GM12878 (cell line): ENCODE measurements at regions not wholly inside any gene's neighbourhood (a gene's known extent, or its start where the extent isn't known, plus 50 kb on each side); places are given as distances from the start of the nearest gene placed in this dataset.

ENCODE experiments used
- ATAC-seq: fragments of 200-7000 bp; cut with Tn5 transposase; 3 replicates; pipeline ENCODE4 v1.9.1; 2020; ENCODE audit warnings: mild to moderate bottlenecking, moderate library complexity
- BruUV-seq: library from RNA; stranded (reverse); fragments of 400-500 nt; replicated peaks from 2 replicates; lab custom pipeline; 2021; lab: Mats Ljungman, UMichigan
- CTCF ChIA-PET: fragments of 300-600 bp; sonication (Branson Sonifier 250); formaldehyde crosslinking; extraction: SDS; loops from one replicate; lab custom pipeline; 2021; ENCODE audit warnings: inconsistent platforms; lab: Yijun Ruan, JAX
- POLR2A ChIA-PET: fragments of 350-600 bp; formaldehyde crosslinking; extraction: SDS; loops from one replicate; lab custom pipeline; 2021; ENCODE audit warnings: inconsistent platforms; lab: Charles Lee
- RAD21 ChIA-PET: fragments of 300-600 bp; sonication (Branson Sonifier 250); formaldehyde crosslinking; loops from one replicate; lab custom pipeline; 2023; ENCODE audit warnings: antibody characterized with exemption; ENCODE audit not compliant: unreplicated experiment; lab: Charles Lee
- SMC1A ChIA-PET: fragments of 300-600 bp; sonication (Branson Sonifier 250); formaldehyde crosslinking; loops from one replicate; lab custom pipeline; 2023; ENCODE audit not compliant: unreplicated experiment, uncharacterized antibody; lab: Charles Lee
- DNase-seq: peaks from one replicate; pipeline ENCODE4 v3.0.0-alpha.2; 2011; ENCODE audit warnings: low read depth, low spot score
- FAIRE-seq: peaks from 3 replicates; lab custom pipeline; 2011; peaks lifted over from hg19 to GRCh38; lab: Jason Lieb, UNC
- H2AFZ ChIP-seq: 2 replicates; pipeline ENCODE4 v1.6.0; 2011; ENCODE audit warnings: low read depth, low read length, control low read depth; ENCODE audit not compliant: control insufficient read depth
- H3K27ac ChIP-seq: 2 replicates; pipeline ENCODE4 v1.5.1; 2011; ENCODE audit warnings: control low read depth; ENCODE audit not compliant: control insufficient read depth, insufficient read depth
- H3K27me3 ChIP-seq, 2 experiments: replicated peaks in 1 of 2; 2 replicates each; pipeline versions ENCODE4 v1.6.0 to v1.6.1; 2011; ENCODE audit warnings: low read length in 1 of 2; ENCODE audit not compliant: control insufficient read depth in 2 of 2, insufficient read depth in 2 of 2
- H3K36me3 ChIP-seq, 2 experiments: 2 replicates each; pipeline ENCODE4 v1.5.1; 2011; ENCODE audit warnings: low read length in 1 of 2; ENCODE audit not compliant: control insufficient read depth in 2 of 2, insufficient read depth in 2 of 2
- H3K4me1 ChIP-seq: 2 replicates; pipeline ENCODE4 v1.6.1; 2011; ENCODE audit warnings: mild to moderate bottlenecking, low read length, moderate library complexity, mixed read lengths; ENCODE audit not compliant: control insufficient read depth, insufficient read depth
- H3K4me2 ChIP-seq: 2 replicates; pipeline ENCODE4 v1.6.0; 2011; ENCODE audit warnings: control low read depth; ENCODE audit not compliant: control insufficient read depth, insufficient read depth
- H3K4me3 ChIP-seq: fragments of 200-600 bp; sonication (generic); 2 replicates; pipeline ENCODE4 v1.5.1; 2016
- H3K79me2 ChIP-seq: 2 replicates; pipeline ENCODE4 v1.6.0; 2011; ENCODE audit warnings: low read length; ENCODE audit not compliant: control insufficient read depth, insufficient read depth
- H3K9ac ChIP-seq: 2 replicates; pipeline ENCODE4 v1.8.0; 2011; ENCODE audit warnings: low read length, control low read depth, mixed read lengths; ENCODE audit not compliant: control insufficient read depth, insufficient read depth
- H3K9me3 ChIP-seq: replicated peaks from 3 replicates; pipeline ENCODE4 v1.5.1; 2011; ENCODE audit warnings: mild to moderate bottlenecking, low read length; ENCODE audit not compliant: control insufficient read depth, insufficient read depth
- H4K20me1 ChIP-seq: 2 replicates; pipeline ENCODE4 v1.6.0; 2011; ENCODE audit not compliant: control insufficient read depth, insufficient read depth
- CHD2 ChIP-seq: IDR thresholded peaks from 2 replicates; pipeline ENCODE4 v1.6.1; 2011; ENCODE audit warnings: low read depth, low read length, improper control_type of control experiment, borderline replicate concordance
- EP300 ChIP-seq, 2 experiments: fragments of 150-350 bp in 1 of 2; IDR thresholded peaks; 2 replicates each; pipeline ENCODE4 v1.6.1; 2011 to 2012; ENCODE audit warnings: low read depth in 2 of 2, low read length in 2 of 2, borderline replicate concordance in 1 of 2, improper control_type of control experiment in 1 of 2, inconsistent platforms in 1 of 2; ENCODE audit not compliant: control insufficient read depth in 1 of 2
- ETV6 ChIP-seq, 2 experiments: fragments of 450-650 bp in 1 of 2; IDR thresholded peaks in 1 of 2; conservative IDR thresholded peaks in 1 of 2; 2 replicates each; pipeline ENCODE4 v1.6.1; 2014; ENCODE audit warnings: antibody characterized with exemption in 1 of 2, borderline replicate concordance in 1 of 2, low read depth in 1 of 2, mild to moderate bottlenecking in 1 of 2, moderate library complexity in 1 of 2
- PAX5 ChIP-seq: IDR thresholded peaks from 2 replicates; pipeline ENCODE4 v1.6.1; 2011; ENCODE audit warnings: low read depth, low read length, borderline replicate concordance
- PRDM15 ChIP-seq: fragments of 450-650 bp; formaldehyde crosslinking; IDR thresholded peaks from 2 replicates; pipeline ENCODE4 v1.4.0; 2020; ENCODE audit warnings: mild to moderate bottlenecking, moderate library complexity
- RUNX3 ChIP-seq: IDR thresholded peaks from 2 replicates; pipeline ENCODE4 v1.6.1; 2012; ENCODE audit warnings: low read length, inconsistent platforms
- SMARCA5 ChIP-seq: fragments of 450-650 bp; IDR thresholded peaks from 2 replicates; pipeline ENCODE4 v1.6.1; 2017; ENCODE audit warnings: mild to moderate bottlenecking
- YBX1 ChIP-seq: fragments of 450-650 bp; IDR thresholded peaks from 2 replicates; pipeline ENCODE4 v1.6.1; 2016; ENCODE audit warnings: antibody characterized with exemption
- ZNF274 ChIP-seq: IDR thresholded peaks from one replicate; pipeline ENCODE4 v1.8.0; 2011; ENCODE audit not compliant: insufficient read length, insufficient read depth
- WGBS: methylation state at CpG from one replicate; pipeline ENCODE4 v1.1.6; 2016; ENCODE audit warnings: low lambda C conversion rate; ENCODE audit not compliant: insufficient replicate concordance, insufficient coverage; ENCODE audit errors: missing lambda C conversion rate; 5-methylcytosine and 5-hydroxymethylcytosine counted together
- in situ Hi-C: fragments of 300-500 bp; cut with MboI; formaldehyde crosslinking; loops from 9 replicates; pipeline ENCODE4 v1.14.3; 2018; ENCODE audit warnings: mixed read lengths
- intact Hi-C: fragments of 100-400 bp; cut with micrococcal nuclease; formaldehyde crosslinking; loops from one replicate; pipeline ENCODE4 v1.14.2; 2022; ENCODE audit not compliant: unreplicated experiment
- TF ChIP-seq, protein P1 (sequence below): IDR thresholded peaks from 2 replicates; pipeline ENCODE4 v1.6.1; 2012; ENCODE audit warnings: mild to moderate bottlenecking, low read depth, low read length
- TF ChIP-seq, protein P2 (sequence below): fragments of 450-650 bp; IDR thresholded peaks from 2 replicates; pipeline ENCODE4 v1.6.1; 2016; ENCODE audit warnings: mild to moderate bottlenecking
- TF ChIP-seq, protein P3 (sequence below): fragments of 450-650 bp; formaldehyde crosslinking; IDR thresholded peaks from 2 replicates; pipeline ENCODE4 v1.5.0; 2022; ENCODE audit warnings: mild to moderate bottlenecking, missing genetic modification characterization

GRCh38 chr17:72226322-72226721 is 105.5 kb downstream of the SOX9 start:
- no peaks in the 10 kb centered on the region; a peak in 1 of 4 replicates for H3K27me3 ChIP-seq
- H3K9me3 ChIP-seq, result no peaks in the 10 kb centered on the region
- RAD21 ChIA-PET, result no interaction called here
- H3K79me2 ChIP-seq, result no peaks in the 10 kb centered on the region
- H3K4me1 ChIP-seq, result no peaks in the 10 kb centered on the region
- H3K4me3 ChIP-seq, result no peak overlapping the region
- 7% methylated on average over 3 of the region's 3 CpGs for WGBS
- H3K36me3 ChIP-seq, result no peaks in the 10 kb centered on the region
- ATAC-seq (no peak), FAIRE-seq (no peak), DNase-seq (no peak)
- SMC1A ChIA-PET, result no interaction called here
- no peak overlapping the region for H3K27ac ChIP-seq
- H3K9ac ChIP-seq, result no peak overlapping the region
- no peak overlapping the region for H2AFZ ChIP-seq
- POLR2A ChIA-PET, result no interaction called here
- CTCF ChIA-PET, result no interaction called here
- no peaks in the 10 kb centered on the region for H4K20me1 ChIP-seq
- intact Hi-C loops, result no loop called here
- BruUV-seq, result no TSS peak
- H3K4me2 ChIP-seq, result no peak overlapping the region
- in situ Hi-C loops, result no loop called here
- TF ChIP-seq ETV6 (conservative IDR thresholded peaks at IDR 0.05 in 1 of 2, IDR thresholded peaks at IDR 0.05 in 1 of 2; ENCODE audit: borderline replicate concordance in 1 of 2, low read depth in 1 of 2), result no peak
- TF ChIP-seq, protein P1, sequence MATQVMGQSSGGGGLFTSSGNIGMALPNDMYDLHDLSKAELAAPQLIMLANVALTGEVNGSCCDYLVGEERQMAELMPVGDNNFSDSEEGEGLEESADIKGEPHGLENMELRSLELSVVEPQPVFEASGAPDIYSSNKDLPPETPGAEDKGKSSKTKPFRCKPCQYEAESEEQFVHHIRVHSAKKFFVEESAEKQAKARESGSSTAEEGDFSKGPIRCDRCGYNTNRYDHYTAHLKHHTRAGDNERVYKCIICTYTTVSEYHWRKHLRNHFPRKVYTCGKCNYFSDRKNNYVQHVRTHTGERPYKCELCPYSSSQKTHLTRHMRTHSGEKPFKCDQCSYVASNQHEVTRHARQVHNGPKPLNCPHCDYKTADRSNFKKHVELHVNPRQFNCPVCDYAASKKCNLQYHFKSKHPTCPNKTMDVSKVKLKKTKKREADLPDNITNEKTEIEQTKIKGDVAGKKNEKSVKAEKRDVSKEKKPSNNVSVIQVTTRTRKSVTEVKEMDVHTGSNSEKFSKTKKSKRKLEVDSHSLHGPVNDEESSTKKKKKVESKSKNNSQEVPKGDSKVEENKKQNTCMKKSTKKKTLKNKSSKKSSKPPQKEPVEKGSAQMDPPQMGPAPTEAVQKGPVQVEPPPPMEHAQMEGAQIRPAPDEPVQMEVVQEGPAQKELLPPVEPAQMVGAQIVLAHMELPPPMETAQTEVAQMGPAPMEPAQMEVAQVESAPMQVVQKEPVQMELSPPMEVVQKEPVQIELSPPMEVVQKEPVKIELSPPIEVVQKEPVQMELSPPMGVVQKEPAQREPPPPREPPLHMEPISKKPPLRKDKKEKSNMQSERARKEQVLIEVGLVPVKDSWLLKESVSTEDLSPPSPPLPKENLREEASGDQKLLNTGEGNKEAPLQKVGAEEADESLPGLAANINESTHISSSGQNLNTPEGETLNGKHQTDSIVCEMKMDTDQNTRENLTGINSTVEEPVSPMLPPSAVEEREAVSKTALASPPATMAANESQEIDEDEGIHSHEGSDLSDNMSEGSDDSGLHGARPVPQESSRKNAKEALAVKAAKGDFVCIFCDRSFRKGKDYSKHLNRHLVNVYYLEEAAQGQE, result no peak
- TF ChIP-seq PAX5, result no peak
- TF ChIP-seq, protein P2, sequence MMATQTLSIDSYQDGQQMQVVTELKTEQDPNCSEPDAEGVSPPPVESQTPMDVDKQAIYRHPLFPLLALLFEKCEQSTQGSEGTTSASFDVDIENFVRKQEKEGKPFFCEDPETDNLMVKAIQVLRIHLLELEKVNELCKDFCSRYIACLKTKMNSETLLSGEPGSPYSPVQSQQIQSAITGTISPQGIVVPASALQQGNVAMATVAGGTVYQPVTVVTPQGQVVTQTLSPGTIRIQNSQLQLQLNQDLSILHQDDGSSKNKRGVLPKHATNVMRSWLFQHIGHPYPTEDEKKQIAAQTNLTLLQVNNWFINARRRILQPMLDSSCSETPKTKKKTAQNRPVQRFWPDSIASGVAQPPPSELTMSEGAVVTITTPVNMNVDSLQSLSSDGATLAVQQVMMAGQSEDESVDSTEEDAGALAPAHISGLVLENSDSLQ, result no peak
- no peak for TF ChIP-seq EP300 (IDR thresholded peaks at IDR 0.05; ENCODE audit: borderline replicate concordance in 1 of 2, control insufficient read depth in 1 of 2, low read depth in 2 of 2, low read length in 2 of 2)
- no peak for TF ChIP-seq CHD2
- TF ChIP-seq RUNX3, result no peak
- TF ChIP-seq, protein P3, sequence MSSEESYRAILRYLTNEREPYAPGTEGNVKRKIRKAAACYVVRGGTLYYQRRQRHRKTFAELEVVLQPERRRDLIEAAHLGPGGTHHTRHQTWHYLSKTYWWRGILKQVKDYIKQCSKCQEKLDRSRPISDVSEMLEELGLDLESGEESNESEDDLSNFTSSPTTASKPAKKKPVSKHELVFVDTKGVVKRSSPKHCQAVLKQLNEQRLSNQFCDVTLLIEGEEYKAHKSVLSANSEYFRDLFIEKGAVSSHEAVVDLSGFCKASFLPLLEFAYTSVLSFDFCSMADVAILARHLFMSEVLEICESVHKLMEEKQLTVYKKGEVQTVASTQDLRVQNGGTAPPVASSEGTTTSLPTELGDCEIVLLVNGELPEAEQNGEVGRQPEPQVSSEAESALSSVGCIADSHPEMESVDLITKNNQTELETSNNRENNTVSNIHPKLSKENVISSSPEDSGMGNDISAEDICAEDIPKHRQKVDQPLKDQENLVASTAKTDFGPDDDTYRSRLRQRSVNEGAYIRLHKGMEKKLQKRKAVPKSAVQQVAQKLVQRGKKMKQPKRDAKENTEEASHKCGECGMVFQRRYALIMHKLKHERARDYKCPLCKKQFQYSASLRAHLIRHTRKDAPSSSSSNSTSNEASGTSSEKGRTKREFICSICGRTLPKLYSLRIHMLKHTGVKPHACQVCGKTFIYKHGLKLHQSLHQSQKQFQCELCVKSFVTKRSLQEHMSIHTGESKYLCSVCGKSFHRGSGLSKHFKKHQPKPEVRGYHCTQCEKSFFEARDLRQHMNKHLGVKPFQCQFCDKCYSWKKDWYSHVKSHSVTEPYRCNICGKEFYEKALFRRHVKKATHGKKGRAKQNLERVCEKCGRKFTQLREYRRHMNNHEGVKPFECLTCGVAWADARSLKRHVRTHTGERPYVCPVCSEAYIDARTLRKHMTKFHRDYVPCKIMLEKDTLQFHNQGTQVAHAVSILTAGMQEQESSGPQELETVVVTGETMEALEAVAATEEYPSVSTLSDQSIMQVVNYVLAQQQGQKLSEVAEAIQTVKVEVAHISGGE (CRISPR knock-in tag), result no peak
- TF ChIP-seq SMARCA5, result no peak
- no peak for TF ChIP-seq ZNF274
- TF ChIP-seq YBX1, result no peak
- TF ChIP-seq PRDM15 (CRISPR knock-in tag), result no peak
